Right lobe of liver (tissue), 6 donors: ENCODE measurements at regions not wholly inside any gene's neighbourhood (a gene's known extent, or its start where the extent isn't known, plus 50 kb on each side); places are given as distances from the start of the nearest gene placed in this dataset.

Source experiments
- ATAC-seq, 4 donors: fragments of 200-7000 bp; cut with Tn5 transposase; one replicate each; pipeline ENCODE4 v1.9.1; 2020; ENCODE audit warnings: mild to moderate bottlenecking in 4 of 4, moderate library complexity in 4 of 4
- DNase-seq, 3 donors: peaks; one replicate each; pipeline ENCODE4 v3.0.0-alpha.2; 2020
- H3K27ac ChIP-seq, 3 donors: fragments of 200-600 bp; one replicate each; pipeline ENCODE4 v1.8.0; 2022
- H3K27me3 ChIP-seq, 2 donors: fragments of 200-600 bp; one replicate each; pipeline ENCODE4 v1.8.0; 2022
- H3K36me3 ChIP-seq, 4 donors: fragments of 200-600 bp; sonication (generic) in 1 of 4; one replicate each; pipeline versions ENCODE4 v1.5.1 to v1.8.0; 2017 to 2022; ENCODE audit warnings: control low read depth in 1 of 4
- H3K4me1 ChIP-seq, 4 donors: fragments of 200-600 bp; sonication (generic) in 1 of 4; one replicate each; pipeline versions ENCODE4 v1.5.1 to v1.8.0; 2017 to 2022; ENCODE audit warnings: control low read depth in 1 of 4
- H3K4me3 ChIP-seq, 3 donors: fragments of 200-600 bp; one replicate each; pipeline ENCODE4 v1.8.0; 2022
- H3K9me3 ChIP-seq, 4 donors: fragments of 200-600 bp; sonication (generic) in 1 of 4; one replicate each; pipeline versions ENCODE4 v1.5.1 to v1.8.0; 2017 to 2022; ENCODE audit warnings: control low read depth in 1 of 4
- POLR2A ChIP-seq: fragments of 450-650 bp; IDR thresholded peaks from one replicate; pipeline ENCODE4 v1.6.1; 2017; ENCODE audit warnings: antibody characterized with exemption, mild to moderate bottlenecking
- WGBS: methylation state at CpG from one replicate; pipeline ENCODE4 v1.1.6; 2018; ENCODE audit warnings: low coverage, low lambda C conversion rate; ENCODE audit not compliant: insufficient coverage; ENCODE audit errors: missing lambda C conversion rate; 5-methylcytosine and 5-hydroxymethylcytosine counted together
- intact Hi-C, 2 donors: fragments of 100-400 bp; cut with DNase I; formaldehyde crosslinking; loops; one replicate each; pipeline versions ENCODE4 v1.11.2 to v1.14.1; 2022
- TF ChIP-seq, protein P1 (sequence below), 4 donors: fragments of 200-600 bp in 3 of 4; fragments of 450-650 bp in 1 of 4; IDR thresholded peaks; one replicate each; pipeline versions ENCODE4 v1.5.1 to v1.8.0; 2016 to 2022; ENCODE audit warnings: antibody characterized with exemption in 4 of 4, mild to moderate bottlenecking in 2 of 4
- donor health status: DM: no; HTN: yes; CAD: no.
- donor health status: DM: no; HTN: no; CAD: no.
- donor health status: DM: no; HTN: no; CAD: no.
- donor health status: DM: no; HTN: yes; CAD: no.
- donor health status: DM: no; HTN: yes; CAD: no.

DNA sequence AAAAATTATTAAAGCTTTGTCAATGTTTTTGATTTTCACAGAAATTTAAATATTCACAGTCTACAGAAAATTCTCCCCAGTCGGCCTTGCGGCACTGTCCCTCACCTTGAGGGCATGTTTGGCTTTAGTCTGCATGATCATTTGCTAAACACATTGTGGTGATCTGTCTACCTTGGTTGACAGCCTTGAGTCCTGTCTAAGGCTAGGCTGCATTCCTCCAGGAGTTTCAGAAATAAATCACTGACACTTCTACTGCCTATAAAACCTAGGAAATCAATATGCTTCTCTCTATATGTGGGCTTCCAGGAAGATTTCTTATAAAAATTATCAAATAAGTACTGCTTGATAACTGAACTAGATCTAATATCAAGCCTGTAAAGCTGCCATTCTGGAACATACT is 430.7 kb upstream of the GRM3 start:
- no peaks in the 10 kb centered on the region for H3K9me3 ChIP-seq
- TF ChIP-seq POLR2A, result no peak
- TF ChIP-seq, protein P1, sequence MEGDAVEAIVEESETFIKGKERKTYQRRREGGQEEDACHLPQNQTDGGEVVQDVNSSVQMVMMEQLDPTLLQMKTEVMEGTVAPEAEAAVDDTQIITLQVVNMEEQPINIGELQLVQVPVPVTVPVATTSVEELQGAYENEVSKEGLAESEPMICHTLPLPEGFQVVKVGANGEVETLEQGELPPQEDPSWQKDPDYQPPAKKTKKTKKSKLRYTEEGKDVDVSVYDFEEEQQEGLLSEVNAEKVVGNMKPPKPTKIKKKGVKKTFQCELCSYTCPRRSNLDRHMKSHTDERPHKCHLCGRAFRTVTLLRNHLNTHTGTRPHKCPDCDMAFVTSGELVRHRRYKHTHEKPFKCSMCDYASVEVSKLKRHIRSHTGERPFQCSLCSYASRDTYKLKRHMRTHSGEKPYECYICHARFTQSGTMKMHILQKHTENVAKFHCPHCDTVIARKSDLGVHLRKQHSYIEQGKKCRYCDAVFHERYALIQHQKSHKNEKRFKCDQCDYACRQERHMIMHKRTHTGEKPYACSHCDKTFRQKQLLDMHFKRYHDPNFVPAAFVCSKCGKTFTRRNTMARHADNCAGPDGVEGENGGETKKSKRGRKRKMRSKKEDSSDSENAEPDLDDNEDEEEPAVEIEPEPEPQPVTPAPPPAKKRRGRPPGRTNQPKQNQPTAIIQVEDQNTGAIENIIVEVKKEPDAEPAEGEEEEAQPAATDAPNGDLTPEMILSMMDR (IDR thresholded peaks at IDR 0.05), result no peak
- intact Hi-C loops, result no loop called here
- WGBS, result 43% methylated on average over 2 of the region's 2 CpGs
- no peak overlapping the region for H3K4me3 ChIP-seq
- H3K27ac ChIP-seq, result no peak overlapping the region
- no peaks in the 10 kb centered on the region for H3K27me3 ChIP-seq
- no peak for DNase-seq
- H3K36me3 ChIP-seq, result no peaks in the 10 kb centered on the region
- H3K4me1 ChIP-seq, result no peaks in the 10 kb centered on the region
- ATAC-seq, result no peak

DNA sequence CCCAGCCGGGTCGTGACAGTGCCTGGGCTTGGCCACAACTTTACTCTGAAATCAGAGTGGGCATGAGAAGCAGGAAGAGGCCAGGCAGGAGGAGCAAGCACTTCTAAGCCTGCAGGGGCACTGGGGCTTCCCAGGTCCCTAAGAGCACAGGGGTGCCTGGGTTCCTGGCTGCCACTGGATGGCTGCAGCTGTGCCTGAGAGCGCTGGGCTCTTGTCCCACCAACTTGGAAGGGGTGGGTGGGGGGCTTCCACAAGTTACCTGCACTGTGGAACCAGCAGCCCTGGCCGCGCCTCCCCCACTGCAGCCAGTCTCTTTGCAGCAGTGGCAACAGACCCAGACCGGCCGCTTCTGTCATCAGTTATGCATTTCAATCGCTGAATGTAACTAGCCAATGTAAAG is 434.7 kb upstream of the GRM3 start:
- ATAC-seq (no peak), DNase-seq (no peak)
- Histone ChIP-seq H3K9me3 (no peaks in the 10 kb centered on the region), H3K27ac (no peak overlapping the region), H3K36me3 (no peaks in the 10 kb centered on the region), H3K4me1 (no peaks in the 10 kb centered on the region), H3K27me3 (no peaks in the 10 kb centered on the region), H3K4me3 (no peak overlapping the region)
- 51% methylated on average over 3 of the region's 8 CpGs for WGBS
- no peak for TF ChIP-seq POLR2A
- TF ChIP-seq, protein P1 (IDR thresholded peaks at IDR 0.05), result no peak
- intact Hi-C loops, result no loop called here

DNA sequence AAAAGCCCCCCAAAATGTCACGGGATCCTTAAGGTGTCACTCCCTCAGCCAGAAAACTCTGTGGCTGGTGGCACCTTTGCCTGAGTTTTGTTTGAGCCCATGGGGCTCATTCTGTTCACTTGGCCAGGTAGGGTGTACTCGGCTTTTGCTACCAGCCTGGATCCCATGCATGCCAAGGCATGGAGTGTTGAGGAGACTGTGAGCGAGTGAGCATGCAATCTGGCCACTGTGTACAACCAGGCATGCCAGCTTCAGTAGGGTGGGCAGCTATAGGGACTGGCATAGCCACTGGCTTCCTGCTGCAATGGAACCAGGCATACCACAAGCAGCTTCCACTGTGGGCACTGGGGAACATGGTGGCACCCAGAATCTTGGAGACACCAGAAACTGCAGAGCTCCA is 436.0 kb upstream of the GRM3 start:
- Histone ChIP-seq H3K4me3 (no peak overlapping the region), H3K27ac (no peak overlapping the region), H3K4me1 (no peaks in the 10 kb centered on the region), H3K27me3 (no peaks in the 10 kb centered on the region), H3K36me3 (no peaks in the 10 kb centered on the region), H3K9me3 (no peaks in the 10 kb centered on the region)
- intact Hi-C loops, result no loop called here
- ATAC-seq (no peak), DNase-seq (no peak)
- TF ChIP-seq, protein P1 (IDR thresholded peaks at IDR 0.05), result no peak
- no peak for TF ChIP-seq POLR2A
- WGBS, result 65% methylated on average over 3 of the region's 3 CpGs

DNA sequence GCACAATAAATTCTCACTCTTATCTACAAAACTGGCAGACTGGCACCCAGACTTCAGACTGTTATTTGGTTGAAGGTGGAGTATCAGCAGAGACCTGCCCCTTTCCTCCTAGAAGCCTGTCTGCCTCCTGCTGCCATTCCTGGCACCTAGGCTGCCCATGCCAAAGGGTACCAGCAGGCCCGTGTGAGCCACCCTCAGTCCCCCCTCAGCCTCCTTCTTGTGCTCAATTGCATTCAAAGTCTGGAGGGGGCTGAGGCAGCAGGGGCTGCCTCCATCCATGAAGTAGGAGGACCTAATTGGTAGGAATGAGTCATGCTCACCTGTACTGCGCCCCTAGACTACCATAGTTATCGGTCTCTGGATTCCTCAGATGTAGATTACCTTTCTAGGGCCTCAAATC is 440.9 kb upstream of the GRM3 start:
- H3K4me1 ChIP-seq, result no peaks in the 10 kb centered on the region
- no peak for TF ChIP-seq POLR2A
- TF ChIP-seq, protein P1 (IDR thresholded peaks at IDR 0.05), result no peak
- intact Hi-C loops, result no loop called here
- no peaks in the 10 kb centered on the region for H3K9me3 ChIP-seq
- no peaks in the 10 kb centered on the region for H3K27me3 ChIP-seq
- no peaks in the 10 kb centered on the region for H3K36me3 ChIP-seq
- ATAC-seq (no peak), DNase-seq (no peak)
- WGBS, result 13% methylated on average over 2 of the region's 3 CpGs
- no peak overlapping the region for H3K27ac ChIP-seq
- no peak overlapping the region for H3K4me3 ChIP-seq

DNA sequence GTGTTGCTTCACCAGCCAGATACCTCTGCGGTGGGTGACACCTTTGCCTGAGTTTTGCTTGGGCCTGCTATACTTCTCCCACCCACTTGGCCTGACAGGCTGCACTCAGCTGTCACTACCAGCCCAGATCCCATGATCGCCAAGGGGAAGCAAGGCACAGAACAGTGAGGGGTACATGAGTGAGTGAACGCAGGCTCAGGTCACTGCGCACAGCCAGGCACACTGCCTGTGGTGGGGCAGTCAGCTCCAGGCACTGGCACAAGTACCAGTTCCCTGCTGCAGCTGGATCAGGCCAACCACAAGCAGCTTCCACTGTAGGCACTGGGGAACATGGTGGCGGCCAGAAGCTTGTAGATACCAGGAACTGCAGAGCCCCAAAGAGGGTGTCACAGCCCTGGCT is 441.9 kb upstream of the GRM3 start:
- Histone ChIP-seq H3K4me3 (no peak overlapping the region), H3K27me3 (no peaks in the 10 kb centered on the region), H3K36me3 (no peaks in the 10 kb centered on the region), H3K4me1 (no peaks in the 10 kb centered on the region), H3K27ac (no peak overlapping the region), H3K9me3 (no peaks in the 10 kb centered on the region)
- TF ChIP-seq, protein P1 (IDR thresholded peaks at IDR 0.05), result no peak
- TF ChIP-seq POLR2A, result no peak
- DNase-seq (no peak), ATAC-seq (no peak)
- intact Hi-C loops, result no loop called here
- WGBS, result 77% methylated on average over 4 of the region's 5 CpGs
